ENCODE measurements at regions not wholly inside any gene's neighbourhood (a gene's known extent, or its start where the extent isn't known, plus 50 kb on each side); places are given as distances from the start of the nearest gene placed in this dataset.
A peak's percentile ranks its signal among the peaks of the same experiment; 100 is the strongest.

DNA sequence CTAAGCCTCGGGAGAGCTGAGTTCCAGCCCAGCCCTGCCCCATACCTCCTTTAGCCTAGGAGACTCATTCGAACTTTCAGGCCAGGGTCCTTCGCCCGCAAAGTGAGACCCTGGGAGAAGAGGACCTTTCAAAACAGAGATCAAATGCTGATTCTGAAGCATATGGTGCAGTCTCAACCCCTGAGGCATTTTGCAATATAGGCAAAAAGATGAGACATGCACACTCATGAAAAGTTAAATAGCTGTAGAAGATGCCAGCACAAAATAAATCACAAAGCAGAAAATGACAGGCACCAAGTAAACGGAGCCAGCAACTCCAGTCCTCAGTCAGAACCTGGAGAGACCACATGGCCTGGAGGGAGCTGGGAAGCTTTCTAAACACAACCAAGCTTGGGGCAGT lies 542.7 kb upstream of the RAB6C start:
- no peak overlapping the region for H3K27ac Mint-ChIP-seq
- no peak for DNase-seq (ENCODE audit: low spot score in 2 of 2)
- no peak for ATAC-seq
- H3K4me3 Mint-ChIP-seq = no peak overlapping the region
- H3K9me3 Mint-ChIP-seq = no peaks in the 10 kb centered on the region
- no peaks in the 10 kb centered on the region for H3K36me3 Mint-ChIP-seq
- no peaks in the 10 kb centered on the region for H3K4me1 Mint-ChIP-seq

DNA sequence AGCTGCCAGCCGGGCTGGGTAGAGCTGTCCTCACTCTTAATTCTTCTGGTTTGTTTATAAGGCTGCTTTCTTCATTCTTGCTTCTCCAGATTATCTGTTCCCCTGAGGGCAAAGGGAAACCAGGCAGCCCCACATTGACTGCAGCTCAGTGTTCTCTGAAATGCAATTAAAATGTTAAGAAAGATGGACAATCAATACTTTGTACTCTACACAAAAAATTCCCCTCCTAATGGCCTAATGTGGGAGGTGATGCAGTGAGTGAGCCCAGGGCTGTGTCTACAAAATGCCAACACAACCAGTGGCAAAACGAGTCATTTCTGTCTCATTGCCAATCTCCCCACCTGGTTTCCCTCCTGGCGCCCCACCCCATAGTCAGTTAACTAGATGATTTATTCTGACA lies 541.7 kb upstream of the RAB6C start:
- Mint-ChIP-seq H3K4me3 (no peak overlapping the region), H3K36me3 (no peaks in the 10 kb centered on the region), H3K9me3 (no peaks in the 10 kb centered on the region), H3K4me1 (no peaks in the 10 kb centered on the region), H3K27ac (no peak overlapping the region)
- no peak for ATAC-seq
- DNase-seq (ENCODE audit: low spot score in 2 of 2) = no peak

DNA sequence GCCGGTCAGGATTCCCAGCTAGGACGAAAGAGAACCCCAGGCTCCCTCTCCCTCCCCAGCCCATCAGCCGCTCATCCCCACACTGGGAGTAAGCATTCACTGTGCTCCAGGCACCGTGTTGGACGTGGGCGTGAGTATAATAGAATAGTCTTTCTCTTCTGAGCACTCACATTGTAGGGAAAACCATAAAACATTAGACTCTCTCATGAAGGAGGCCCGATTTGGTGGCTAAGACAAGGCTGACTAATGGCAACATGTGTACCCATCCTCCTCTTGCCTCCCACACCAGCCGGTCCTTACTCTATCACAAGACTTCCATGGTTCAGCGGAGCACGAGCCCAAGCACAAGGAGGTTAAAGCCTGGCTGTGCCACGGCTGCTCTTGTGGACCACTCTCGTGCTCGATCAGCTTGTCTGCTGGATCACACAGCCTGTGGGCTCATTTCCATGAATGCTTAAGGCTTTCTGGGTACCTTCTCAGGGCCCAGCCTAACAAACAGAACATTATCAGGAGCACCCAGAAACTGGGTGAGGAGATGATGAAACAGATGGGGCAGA lies 540.9 kb upstream of the RAB6C start:
- DNase-seq (ENCODE audit: low spot score in 2 of 2) (no peak), ATAC-seq (no peak)
- Mint-ChIP-seq H3K4me3 (no peak overlapping the region), H3K36me3 (no peaks in the 10 kb centered on the region), H3K9me3 (no peaks in the 10 kb centered on the region), H3K4me1 (no peaks in the 10 kb centered on the region), H3K27ac (no peak overlapping the region)

DNA sequence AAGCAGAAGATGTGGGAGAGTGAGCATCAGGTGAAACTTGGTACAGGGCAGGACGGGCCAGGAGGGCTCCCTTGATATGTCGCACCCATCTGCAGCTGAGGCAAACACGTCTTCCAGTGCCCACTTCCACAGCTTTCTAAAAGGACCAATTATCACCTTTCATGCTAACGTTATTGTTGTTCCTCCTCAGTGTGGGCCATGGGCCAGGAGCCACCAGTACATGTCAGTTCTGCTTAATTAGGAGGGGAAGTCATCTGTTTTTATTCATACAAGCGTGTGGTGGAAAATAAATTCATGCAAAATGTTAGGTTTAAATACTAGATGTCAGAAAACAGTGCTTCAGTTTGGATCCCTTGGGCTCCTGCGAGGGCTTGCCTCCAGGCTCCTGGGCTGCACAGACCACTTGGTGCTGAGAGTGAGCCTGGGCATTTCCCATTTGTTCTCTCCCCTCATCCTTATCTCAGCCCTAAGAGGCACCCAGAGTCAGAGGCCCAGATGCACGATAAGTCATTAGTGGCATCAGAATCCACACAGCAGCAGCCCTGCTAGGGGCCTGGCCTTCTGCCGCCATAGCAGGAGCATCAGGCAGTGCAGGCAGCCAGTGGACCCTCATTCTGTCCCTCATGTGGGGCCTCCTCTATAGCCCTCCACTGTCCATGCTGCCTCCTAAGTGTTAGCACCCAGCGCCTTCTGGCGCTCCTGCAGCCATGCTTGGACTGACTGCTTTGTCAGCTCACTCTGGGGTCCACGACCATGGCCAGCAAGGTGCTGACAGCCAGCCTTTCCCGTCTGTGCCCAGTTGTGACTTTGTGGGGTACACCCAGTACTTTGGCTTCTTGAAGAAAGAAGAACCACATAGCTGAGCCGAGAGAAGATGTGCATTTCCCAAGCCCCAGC lies 539.8 kb upstream of the RAB6C start:
- ATAC-seq = peak; percentile 26

DNA sequence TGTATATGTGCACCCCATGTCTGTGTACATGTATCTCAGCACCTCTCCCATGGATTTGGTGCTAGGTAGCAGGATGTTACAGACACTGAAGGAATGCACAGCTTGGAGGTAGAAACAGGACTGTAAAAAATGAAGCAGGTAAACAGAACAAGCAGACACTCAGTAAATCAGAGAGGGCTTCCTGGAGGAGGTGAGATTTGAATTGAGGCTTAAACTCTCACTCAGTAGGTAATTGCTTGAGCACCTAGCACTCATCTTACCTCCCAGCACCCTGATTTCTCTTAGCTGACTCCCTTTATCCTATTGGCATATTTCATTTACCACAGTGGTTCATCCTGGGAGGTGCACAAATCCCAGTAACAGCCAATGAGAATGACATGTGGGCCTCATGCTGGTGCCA lies 537.9 kb upstream of the RAB6C start:
- no peaks in the 10 kb centered on the region for H3K9me3 Mint-ChIP-seq
- H3K4me3 Mint-ChIP-seq = no peak overlapping the region
- H3K36me3 Mint-ChIP-seq = no peaks in the 10 kb centered on the region
- no peak for DNase-seq (ENCODE audit: low spot score in 2 of 2)
- no peak for ATAC-seq
- H3K27ac Mint-ChIP-seq = no peak overlapping the region
- no peaks in the 10 kb centered on the region for H3K4me1 Mint-ChIP-seq

More for the DNA sequence above, 539.8 kb upstream of the RAB6C start:
- no peaks in the 10 kb centered on the region for H3K4me1 Mint-ChIP-seq
- DNase-seq (ENCODE audit: low spot score in 2 of 2) = no peak
- H3K36me3 Mint-ChIP-seq = no peaks in the 10 kb centered on the region
- no peak overlapping the region for H3K27ac Mint-ChIP-seq
- no peaks in the 10 kb centered on the region for H3K9me3 Mint-ChIP-seq
- H3K4me3 Mint-ChIP-seq = no peak overlapping the region

DNA sequence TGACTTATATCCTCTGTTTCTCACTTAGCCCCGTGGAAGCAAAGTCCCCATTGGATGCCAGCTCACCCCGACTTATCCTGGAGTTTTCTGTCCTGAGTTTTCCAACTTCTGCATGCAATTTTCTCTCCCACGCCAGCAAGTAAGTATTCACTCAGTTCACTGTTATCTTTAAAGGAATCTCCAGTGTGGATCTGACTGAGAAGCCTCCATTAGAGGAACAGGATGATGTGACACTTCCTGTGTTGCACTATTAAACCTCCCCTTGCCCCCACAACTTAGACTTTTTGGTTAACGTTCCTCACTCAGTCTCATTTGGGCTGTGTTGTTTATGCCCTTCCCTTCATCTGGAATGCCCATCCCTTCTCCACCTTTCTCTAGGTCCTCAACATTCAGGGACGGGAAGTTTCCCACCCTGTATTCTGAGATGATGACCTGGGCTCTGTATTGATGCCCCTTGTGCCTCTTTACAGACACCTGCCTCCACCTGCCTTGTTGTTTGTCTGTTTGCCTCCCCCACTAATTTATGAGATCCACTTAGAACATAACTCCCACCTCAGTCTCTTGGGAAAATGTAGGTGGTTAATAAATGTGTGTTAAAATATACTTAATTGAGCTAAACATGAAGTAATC lies 536.1 kb upstream of the RAB6C start:
- Mint-ChIP-seq H3K4me1 (no peaks in the 10 kb centered on the region), H3K9me3 (no peaks in the 10 kb centered on the region), H3K4me3 (no peak overlapping the region), H3K27ac (no peak overlapping the region), H3K36me3 (no peaks in the 10 kb centered on the region)
- DNase-seq (ENCODE audit: low spot score in 2 of 2) (no peak), ATAC-seq (no peak)

DNA sequence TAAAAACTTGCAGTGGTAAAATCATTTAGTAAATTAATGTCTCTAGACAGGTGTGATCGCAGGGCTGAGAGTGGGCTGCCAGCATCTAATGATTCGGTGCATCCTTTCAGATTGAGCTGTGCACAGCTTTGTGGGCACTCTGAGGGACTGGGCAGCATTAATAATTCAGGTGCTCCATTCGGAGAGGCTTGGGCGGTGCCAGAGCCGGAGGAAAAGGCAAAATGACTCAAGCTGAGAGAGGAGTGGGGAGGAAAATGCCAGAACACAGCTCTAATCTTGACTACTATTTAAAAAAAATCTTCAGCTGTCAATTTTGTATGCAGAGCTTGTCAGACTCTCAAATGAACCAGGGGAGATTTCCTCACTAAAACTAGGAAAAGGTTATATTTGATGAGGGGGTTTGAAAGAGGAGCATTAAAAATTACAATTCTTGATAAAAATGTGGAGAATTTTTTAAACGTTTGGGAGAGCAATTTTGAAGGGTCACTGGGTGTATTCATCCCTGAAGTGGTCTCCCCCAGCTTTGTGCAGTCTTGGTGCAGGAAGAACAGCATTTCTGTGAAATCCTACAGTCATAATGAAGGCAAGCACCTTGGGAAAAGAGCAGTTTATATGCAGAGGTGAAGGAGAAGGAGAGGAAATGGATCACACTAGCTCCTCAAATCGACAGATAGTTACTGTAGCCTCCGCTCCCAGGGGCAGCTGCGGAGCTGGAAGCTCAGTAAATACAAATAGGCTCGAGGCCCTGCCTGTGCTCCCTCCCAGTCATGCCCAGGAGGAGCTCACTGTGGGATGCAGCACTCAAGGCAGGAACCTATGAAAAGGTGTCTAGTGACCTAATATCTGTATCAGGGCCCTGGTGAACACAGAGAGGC lies 535.4 kb upstream of the RAB6C start:
- Mint-ChIP-seq H3K9me3 (peaks cover 4% of the 10 kb centered on the region), H3K4me1 (no peaks in the 10 kb centered on the region), H3K27ac (no peak overlapping the region), H3K36me3 (no peaks in the 10 kb centered on the region), H3K4me3 (no peak overlapping the region)
- ATAC-seq (no peak), DNase-seq (ENCODE audit: low spot score in 2 of 2) (no peak)

DNA sequence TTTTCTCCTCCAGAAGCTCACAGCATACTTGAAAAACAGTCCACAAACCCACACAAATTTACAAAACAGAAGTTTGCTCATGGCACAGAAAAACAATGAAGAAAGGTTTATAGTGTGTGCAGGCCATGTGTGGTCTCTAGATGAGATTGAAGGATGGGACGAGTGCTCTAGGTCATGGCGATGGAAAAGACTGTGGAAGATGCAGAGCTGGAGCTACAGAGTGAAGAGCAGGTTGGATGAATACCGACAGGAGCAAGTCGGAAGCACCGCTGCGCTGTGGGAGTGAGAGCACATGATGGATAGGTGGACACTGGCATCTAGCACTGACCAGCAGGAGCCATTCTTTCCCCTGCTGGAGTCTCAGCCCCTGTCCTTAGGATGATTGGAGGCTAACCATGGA lies 534.7 kb upstream of the RAB6C start:
- H3K9me3 Mint-ChIP-seq = peaks cover 6% of the 10 kb centered on the region
- H3K36me3 Mint-ChIP-seq = no peaks in the 10 kb centered on the region
- ATAC-seq = no peak
- H3K4me3 Mint-ChIP-seq = no peak overlapping the region
- H3K27ac Mint-ChIP-seq = no peak overlapping the region
- DNase-seq (ENCODE audit: low spot score in 2 of 2) = no peak
- H3K4me1 Mint-ChIP-seq = no peaks in the 10 kb centered on the region

DNA sequence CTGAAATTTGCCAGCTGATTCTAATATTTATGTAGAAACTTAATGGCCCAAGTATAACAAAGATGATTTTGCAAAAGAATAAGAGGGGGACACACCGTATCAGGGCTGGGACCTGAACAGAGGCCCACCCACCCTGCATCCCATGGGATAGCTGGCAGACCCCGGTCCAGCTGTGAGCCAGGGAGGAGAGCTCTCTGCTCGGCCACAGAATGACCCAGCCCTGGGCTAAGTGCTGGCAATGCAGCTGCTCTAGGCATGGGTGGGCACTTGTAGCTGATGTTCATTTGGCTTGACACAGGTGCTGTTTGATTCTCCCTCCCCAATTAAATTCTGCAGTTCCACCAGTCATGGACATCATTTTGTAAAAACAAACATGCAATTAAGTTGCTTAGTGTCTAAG lies 522.8 kb upstream of the RAB6C start:
- no peak overlapping the region for H3K4me3 Mint-ChIP-seq
- no peak for DNase-seq (ENCODE audit: low spot score in 2 of 2)
- no peak for ATAC-seq
- H3K36me3 Mint-ChIP-seq = no peaks in the 10 kb centered on the region
- no peaks in the 10 kb centered on the region for H3K4me1 Mint-ChIP-seq
- H3K27ac Mint-ChIP-seq = no peak overlapping the region
- H3K9me3 Mint-ChIP-seq = peaks cover 2% of the 10 kb centered on the region

DNA sequence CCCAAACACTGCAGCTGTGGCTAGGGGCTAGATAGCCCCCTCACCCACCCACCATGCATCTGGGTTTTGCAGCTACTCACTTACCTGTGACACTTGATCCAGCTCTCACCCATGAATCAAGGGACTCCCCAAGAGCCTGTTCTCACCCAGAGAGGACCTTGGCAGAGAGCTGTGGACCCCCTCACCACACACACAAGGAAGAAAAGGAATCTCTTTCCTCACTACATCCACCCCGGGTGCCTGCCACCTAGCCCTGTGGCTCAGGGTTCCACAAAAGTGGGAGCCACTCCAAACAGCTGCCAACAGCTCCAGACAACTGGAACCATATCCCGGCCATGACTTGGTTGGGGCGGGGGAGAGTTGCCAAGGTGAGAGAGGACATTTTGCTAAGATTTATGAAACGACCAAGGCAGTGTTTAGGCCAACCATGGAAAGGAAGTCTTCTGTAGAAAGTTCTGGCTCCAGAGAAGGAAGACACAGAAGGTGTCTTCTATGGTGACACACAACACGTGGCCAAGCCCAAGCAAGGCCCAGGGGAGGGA lies 522.1 kb upstream of the RAB6C start:
- Mint-ChIP-seq H3K27ac (no peak overlapping the region), H3K9me3 (peaks cover 2% of the 10 kb centered on the region), H3K36me3 (no peaks in the 10 kb centered on the region), H3K4me1 (no peaks in the 10 kb centered on the region), H3K4me3 (no peak overlapping the region)
- no peak for ATAC-seq
- no peak for DNase-seq (ENCODE audit: low spot score in 2 of 2)

DNA sequence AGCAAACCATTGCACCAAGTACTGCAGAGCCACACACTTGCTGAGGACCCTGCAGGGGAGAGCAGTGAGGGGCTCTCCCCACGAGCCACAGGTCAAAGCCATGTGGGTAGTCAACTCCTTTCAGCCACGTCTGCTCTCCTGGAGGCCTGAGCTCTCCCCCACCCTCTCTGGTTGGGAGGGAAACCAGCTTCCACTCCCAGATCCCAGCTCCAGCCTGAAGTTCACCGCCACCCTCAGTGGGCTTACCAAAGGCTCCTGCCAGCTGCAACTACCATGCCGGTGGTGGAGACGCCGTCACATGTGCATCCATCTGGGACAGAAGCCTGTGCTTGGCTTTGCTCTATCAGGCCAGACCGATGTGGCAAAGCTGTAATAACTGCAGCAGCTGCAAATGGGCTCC lies 521.5 kb upstream of the RAB6C start:
- no peaks in the 10 kb centered on the region for H3K9me3 Mint-ChIP-seq
- no peaks in the 10 kb centered on the region for H3K4me1 Mint-ChIP-seq
- ATAC-seq = no peak

DNA sequence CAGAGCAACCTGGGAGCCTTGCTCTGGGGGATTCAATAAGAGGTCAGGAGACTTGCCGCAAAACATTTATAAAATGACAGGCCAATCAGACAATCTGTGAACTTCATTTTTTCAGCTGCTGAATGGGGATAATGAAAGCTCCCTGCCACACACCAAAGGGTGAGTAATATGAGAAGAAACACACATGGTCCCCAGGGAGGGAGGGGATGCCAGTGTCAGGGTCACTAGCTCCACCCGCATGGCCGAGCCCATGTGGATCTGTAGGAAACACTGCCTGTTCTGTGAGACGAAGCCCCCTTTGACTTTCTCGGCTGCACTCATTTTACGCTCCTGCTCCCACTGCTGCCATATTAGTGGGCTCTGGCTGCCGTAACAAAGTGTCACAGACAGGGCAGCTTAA lies 521.0 kb upstream of the RAB6C start:
- no peak for ATAC-seq
- no peak overlapping the region for H3K4me3 Mint-ChIP-seq
- no peaks in the 10 kb centered on the region for H3K4me1 Mint-ChIP-seq

More for the DNA sequence above, 521.5 kb upstream of the RAB6C start:
- H3K36me3 Mint-ChIP-seq = no peaks in the 10 kb centered on the region
- H3K27ac Mint-ChIP-seq = no peak overlapping the region
- H3K4me3 Mint-ChIP-seq = no peak overlapping the region
- DNase-seq (ENCODE audit: low spot score in 2 of 2) = no peak

DNA sequence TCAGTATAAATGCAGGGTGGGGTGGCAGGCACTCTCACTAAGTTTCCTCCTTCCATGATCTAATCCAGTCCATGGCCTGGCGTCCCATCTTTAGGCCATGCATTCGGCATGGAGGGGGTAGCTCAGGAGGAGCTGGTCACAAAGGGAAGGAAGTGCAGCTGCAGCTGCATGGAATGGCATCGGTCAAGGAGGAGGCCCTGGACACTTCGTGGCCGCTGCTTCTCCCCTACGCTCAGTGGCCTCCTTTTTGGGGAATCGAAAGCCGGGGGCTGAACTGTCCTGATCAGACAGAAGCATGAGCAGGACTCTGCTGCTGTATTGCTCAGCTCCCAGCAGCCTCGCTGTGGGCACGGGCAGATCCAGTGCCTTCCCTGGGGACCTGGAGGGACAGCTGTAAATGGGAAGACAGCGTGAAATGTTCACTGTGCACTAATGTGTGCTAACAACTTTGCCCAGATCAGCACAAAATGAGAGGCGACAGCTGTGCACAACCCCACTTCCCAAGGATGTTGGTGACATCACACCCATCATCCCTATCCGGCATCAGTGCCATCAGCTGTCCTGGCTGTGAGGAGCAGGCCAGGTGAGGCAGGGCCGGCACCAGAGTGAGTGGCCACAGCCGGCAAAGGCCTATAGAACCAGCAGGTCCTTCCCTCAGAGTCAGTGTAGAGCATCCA lies 520.1 kb upstream of the RAB6C start:
- Mint-ChIP-seq H3K4me3 (no peak overlapping the region), H3K9me3 (no peaks in the 10 kb centered on the region), H3K27ac (no peak overlapping the region), H3K36me3 (no peaks in the 10 kb centered on the region), H3K4me1 (no peaks in the 10 kb centered on the region)
- ATAC-seq (no peak), DNase-seq (ENCODE audit: low spot score in 2 of 2) (no peak)

More for the DNA sequence above, 521.0 kb upstream of the RAB6C start:
- H3K36me3 Mint-ChIP-seq = no peaks in the 10 kb centered on the region
- H3K9me3 Mint-ChIP-seq = no peaks in the 10 kb centered on the region
- no peak for DNase-seq (ENCODE audit: low spot score in 2 of 2)
- H3K27ac Mint-ChIP-seq = no peak overlapping the region

DNA sequence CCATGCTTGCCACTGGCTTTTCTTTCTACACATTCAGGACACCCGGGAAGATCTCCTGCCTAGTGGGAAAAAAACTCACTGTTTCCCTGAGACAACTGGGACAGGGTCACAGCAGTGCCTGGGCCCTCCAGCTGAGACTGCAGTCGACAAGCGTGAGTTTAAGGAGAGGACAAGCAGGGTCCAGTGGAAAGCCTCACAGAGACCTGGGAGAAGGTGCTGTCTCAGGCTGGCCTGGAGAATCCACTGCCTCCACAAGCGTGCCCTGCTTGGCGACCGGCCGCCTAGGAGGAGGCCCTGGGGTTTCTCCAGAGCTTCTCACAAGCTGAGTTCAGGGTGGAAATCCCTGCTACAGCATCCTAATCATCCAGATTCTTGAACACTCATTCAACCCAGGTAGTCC lies 519.6 kb upstream of the RAB6C start:
- DNase-seq (ENCODE audit: low spot score in 2 of 2) = no peak
- no peak for ATAC-seq
- no peaks in the 10 kb centered on the region for H3K36me3 Mint-ChIP-seq
- H3K9me3 Mint-ChIP-seq = peaks cover 5% of the 10 kb centered on the region
- no peak overlapping the region for H3K4me3 Mint-ChIP-seq
- no peak overlapping the region for H3K27ac Mint-ChIP-seq
- no peaks in the 10 kb centered on the region for H3K4me1 Mint-ChIP-seq

All from stimulated activated effector memory CD8-positive, alpha-beta T cell treated with anti-CD3 and anti-CD28 coated beads, Interleukin-12 subunit alpha, Interleukin-12 subunit beta, amount 100 ng/mL, for 72 hours (primary cell).